Panc1 (cell line): ENCODE measurements at regions not wholly inside any gene's neighbourhood (a gene's known extent, or its start where the extent isn't known, plus 50 kb on each side); places are given as distances from the start of the nearest gene placed in this dataset.

Experiments
- ATAC-seq: fragments of 200-7000 bp; cut with Tn5 transposase; 2 replicates; pipeline ENCODE4 v1.9.1; 2020; ENCODE audit warnings: mild to moderate bottlenecking, moderate library complexity
- BruUV-seq: library from RNA; stranded (reverse); fragments of 400-500 nt; replicated peaks from 2 replicates; lab custom pipeline; 2021; lab: Mats Ljungman, UMichigan
- CTCF ChIA-PET: fragments of 300-600 bp; sonication (Branson Sonifier 250); formaldehyde crosslinking; loops from one replicate; lab custom pipeline; 2022; ENCODE audit warnings: antibody characterized with exemption; lab: Charles Lee
- POLR2A ChIA-PET: fragments of 300-600 bp; sonication (Branson Sonifier 250); formaldehyde crosslinking; loops from one replicate; lab custom pipeline; 2022; ENCODE audit warnings: antibody characterized with exemption; lab: Charles Lee
- DNase-seq: peaks from one replicate; pipeline ENCODE4 v3.0.0-alpha.2; 2010; ENCODE audit warnings: low read depth, low spot score
- H3K27ac ChIP-seq: 2 replicates; pipeline ENCODE4 v1.5.1; 2011; ENCODE audit warnings: mild to moderate bottlenecking, low read length, inconsistent platforms
- H3K27me3 ChIP-seq: fragments of 200-500 bp; sonication (Bioruptor generic); 2 replicates; pipeline ENCODE4 v1.6.0; 2014; ENCODE audit warnings: low read length, inconsistent platforms; ENCODE audit not compliant: control insufficient read depth, insufficient read depth
- H3K36me3 ChIP-seq: fragments of 200-500 bp; sonication (Bioruptor generic); 2 replicates; pipeline ENCODE4 v1.5.1; 2014; ENCODE audit warnings: inconsistent platforms, mild to moderate bottlenecking, low read length, moderate library complexity; ENCODE audit not compliant: control insufficient read depth, insufficient read depth
- H3K4me1 ChIP-seq: 2 replicates; pipeline ENCODE4 v1.5.1; 2011; ENCODE audit warnings: inconsistent platforms, mild to moderate bottlenecking, low read length, moderate library complexity; ENCODE audit not compliant: control insufficient read depth, insufficient read depth
- H3K4me3 ChIP-seq, 2 experiments: 2 replicates each; pipeline ENCODE4 v1.5.1; 2011 to 2012; ENCODE audit warnings: low read depth in 2 of 2, low read length in 2 of 2, mild to moderate bottlenecking in 2 of 2, inconsistent platforms in 1 of 2, moderate library complexity in 1 of 2
- H3K9me3 ChIP-seq: fragments of 200-500 bp; sonication (Bioruptor generic); 2 replicates; pipeline ENCODE4 v1.5.1; 2014; ENCODE audit warnings: low read depth, mild to moderate bottlenecking, inconsistent platforms, low read length, moderate library complexity; ENCODE audit not compliant: control insufficient read depth, insufficient read depth
- POLR2AphosphoS5 ChIP-seq: IDR thresholded peaks from 2 replicates; pipeline ENCODE4 v1.6.1; 2012; ENCODE audit warnings: mild to moderate bottlenecking, low read depth, low read length, moderate library complexity
- SIN3A ChIP-seq: IDR thresholded peaks from 2 replicates; pipeline ENCODE4 v1.6.1; 2012; ENCODE audit warnings: low read depth, mild to moderate bottlenecking, low read length, moderate library complexity, borderline replicate concordance; ENCODE audit not compliant: insufficient read depth
- TCF7L2 ChIP-seq: IDR thresholded peaks from 2 replicates; pipeline ENCODE4 v1.6.1; 2011; ENCODE audit warnings: mild to moderate bottlenecking, low read depth, low read length, inconsistent platforms
- in situ Hi-C: cut with HindIII; loops from 2 replicates; pipeline ENCODE4 v1.10.0; 2016; ENCODE audit warnings: low sequenced_read_pairs, low pct_unique_long_range_greater_than_20kb
- intact Hi-C: fragments of 100-400 bp; cut with micrococcal nuclease; formaldehyde crosslinking; loops from one replicate; pipeline ENCODE4 v1.10.0; 2022; ENCODE audit not compliant: unreplicated experiment
- TF ChIP-seq, protein P1 (sequence below): fragments of 450-650 bp; IDR thresholded peaks from 2 replicates; pipeline ENCODE4 v1.5.1; 2017; ENCODE audit warnings: mild to moderate bottlenecking
- TF ChIP-seq, protein P2 (sequence below), 2 experiments: IDR thresholded peaks; 2 replicates each; pipeline ENCODE4 v1.6.1; 2011 to 2012; ENCODE audit warnings: low read depth in 2 of 2, control low read depth in 1 of 2, low read length in 1 of 2, mild to moderate bottlenecking in 1 of 2, moderate library complexity in 1 of 2; ENCODE audit not compliant: insufficient read depth in 1 of 2

DNA sequence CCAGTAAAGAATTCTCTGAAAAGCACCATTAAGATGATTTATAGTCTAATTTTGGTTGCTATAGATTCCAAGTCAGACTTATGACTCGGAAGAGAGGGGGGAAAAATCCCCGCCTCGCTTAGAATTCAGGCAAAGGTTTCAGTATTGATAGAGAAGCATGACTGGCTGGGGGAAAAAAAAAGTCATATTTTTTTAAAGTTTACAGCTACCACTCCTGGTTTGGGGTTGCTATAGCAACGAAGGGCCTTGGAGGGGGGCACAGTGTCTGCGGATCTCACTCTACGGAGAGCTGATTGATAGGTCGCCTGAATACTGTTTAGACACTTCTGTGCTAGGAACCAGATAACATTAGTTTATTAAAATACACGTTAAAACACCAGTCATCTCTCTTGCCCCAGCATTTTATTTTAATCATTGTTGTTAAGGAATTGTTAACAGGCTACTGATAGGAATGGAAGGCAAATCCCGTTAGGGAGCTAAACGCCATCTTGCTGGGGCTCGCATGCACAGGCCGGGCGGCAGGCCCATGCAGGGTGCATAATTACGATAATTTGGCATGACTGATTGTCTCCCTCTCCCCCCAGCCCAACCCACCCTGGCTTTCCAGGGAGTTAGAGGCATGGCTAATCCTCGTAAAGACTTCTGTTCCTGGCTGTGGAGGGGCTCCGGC lies 380.0 kb upstream of the XYLT1 start:
- ATAC-seq (no peak), DNase-seq (no peak)
- CTCF ChIA-PET: no interaction called here
- no peak overlapping the region for H3K27ac ChIP-seq
- peaks cover 7% of the 10 kb centered on the region for H3K27me3 ChIP-seq
- intact Hi-C loops: no loop called here
- no peaks in the 10 kb centered on the region for H3K4me1 ChIP-seq
- H3K4me3 ChIP-seq: no peak overlapping the region
- TF ChIP-seq, protein P1, sequence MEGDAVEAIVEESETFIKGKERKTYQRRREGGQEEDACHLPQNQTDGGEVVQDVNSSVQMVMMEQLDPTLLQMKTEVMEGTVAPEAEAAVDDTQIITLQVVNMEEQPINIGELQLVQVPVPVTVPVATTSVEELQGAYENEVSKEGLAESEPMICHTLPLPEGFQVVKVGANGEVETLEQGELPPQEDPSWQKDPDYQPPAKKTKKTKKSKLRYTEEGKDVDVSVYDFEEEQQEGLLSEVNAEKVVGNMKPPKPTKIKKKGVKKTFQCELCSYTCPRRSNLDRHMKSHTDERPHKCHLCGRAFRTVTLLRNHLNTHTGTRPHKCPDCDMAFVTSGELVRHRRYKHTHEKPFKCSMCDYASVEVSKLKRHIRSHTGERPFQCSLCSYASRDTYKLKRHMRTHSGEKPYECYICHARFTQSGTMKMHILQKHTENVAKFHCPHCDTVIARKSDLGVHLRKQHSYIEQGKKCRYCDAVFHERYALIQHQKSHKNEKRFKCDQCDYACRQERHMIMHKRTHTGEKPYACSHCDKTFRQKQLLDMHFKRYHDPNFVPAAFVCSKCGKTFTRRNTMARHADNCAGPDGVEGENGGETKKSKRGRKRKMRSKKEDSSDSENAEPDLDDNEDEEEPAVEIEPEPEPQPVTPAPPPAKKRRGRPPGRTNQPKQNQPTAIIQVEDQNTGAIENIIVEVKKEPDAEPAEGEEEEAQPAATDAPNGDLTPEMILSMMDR: no peak
- no peak for TF ChIP-seq TCF7L2
- TF ChIP-seq POLR2AphosphoS5: no peak
- TF ChIP-seq, protein P2, sequence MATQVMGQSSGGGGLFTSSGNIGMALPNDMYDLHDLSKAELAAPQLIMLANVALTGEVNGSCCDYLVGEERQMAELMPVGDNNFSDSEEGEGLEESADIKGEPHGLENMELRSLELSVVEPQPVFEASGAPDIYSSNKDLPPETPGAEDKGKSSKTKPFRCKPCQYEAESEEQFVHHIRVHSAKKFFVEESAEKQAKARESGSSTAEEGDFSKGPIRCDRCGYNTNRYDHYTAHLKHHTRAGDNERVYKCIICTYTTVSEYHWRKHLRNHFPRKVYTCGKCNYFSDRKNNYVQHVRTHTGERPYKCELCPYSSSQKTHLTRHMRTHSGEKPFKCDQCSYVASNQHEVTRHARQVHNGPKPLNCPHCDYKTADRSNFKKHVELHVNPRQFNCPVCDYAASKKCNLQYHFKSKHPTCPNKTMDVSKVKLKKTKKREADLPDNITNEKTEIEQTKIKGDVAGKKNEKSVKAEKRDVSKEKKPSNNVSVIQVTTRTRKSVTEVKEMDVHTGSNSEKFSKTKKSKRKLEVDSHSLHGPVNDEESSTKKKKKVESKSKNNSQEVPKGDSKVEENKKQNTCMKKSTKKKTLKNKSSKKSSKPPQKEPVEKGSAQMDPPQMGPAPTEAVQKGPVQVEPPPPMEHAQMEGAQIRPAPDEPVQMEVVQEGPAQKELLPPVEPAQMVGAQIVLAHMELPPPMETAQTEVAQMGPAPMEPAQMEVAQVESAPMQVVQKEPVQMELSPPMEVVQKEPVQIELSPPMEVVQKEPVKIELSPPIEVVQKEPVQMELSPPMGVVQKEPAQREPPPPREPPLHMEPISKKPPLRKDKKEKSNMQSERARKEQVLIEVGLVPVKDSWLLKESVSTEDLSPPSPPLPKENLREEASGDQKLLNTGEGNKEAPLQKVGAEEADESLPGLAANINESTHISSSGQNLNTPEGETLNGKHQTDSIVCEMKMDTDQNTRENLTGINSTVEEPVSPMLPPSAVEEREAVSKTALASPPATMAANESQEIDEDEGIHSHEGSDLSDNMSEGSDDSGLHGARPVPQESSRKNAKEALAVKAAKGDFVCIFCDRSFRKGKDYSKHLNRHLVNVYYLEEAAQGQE (IDR thresholded peaks at IDR 0.05; ENCODE audit: insufficient read depth in 1 of 2, low read depth in 2 of 2, low read length in 1 of 2): no peak
- TF ChIP-seq SIN3A: no peak
- in situ Hi-C loops: no loop called here
- POLR2A ChIA-PET: no interaction called here
- BruUV-seq: no TSS peak
- H3K36me3 ChIP-seq: no peaks in the 10 kb centered on the region
- H3K9me3 ChIP-seq: no peaks in the 10 kb centered on the region

DNA sequence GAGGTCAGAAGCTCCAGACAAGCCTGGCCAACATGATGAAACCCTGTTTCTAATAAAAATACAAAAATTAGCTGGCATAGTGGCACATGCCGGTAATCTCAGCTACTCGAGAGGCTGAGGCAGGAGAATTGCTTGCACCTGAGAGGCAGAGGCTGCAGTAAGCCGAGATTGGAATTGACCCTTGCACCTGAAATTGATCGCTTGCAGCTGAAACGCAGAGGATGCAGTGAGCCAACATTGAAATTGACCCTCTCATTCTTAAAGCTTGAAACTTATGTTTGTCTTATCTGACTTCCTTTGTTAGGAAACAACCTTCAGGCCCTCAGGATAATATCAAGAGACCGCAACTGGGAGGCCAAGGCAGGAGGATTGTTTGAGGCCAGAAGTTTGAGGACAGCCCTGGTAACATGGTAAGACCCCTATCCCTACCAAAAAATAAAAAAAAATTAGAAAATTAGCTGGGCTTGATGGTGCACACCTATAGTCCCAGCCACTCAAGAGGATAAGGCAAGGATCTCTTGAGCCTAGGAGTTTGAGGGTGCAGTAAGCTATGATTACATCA lies 376.6 kb upstream of the XYLT1 start:
- Histone ChIP-seq H3K4me3 (no peak overlapping the region), H3K36me3 (no peaks in the 10 kb centered on the region), H3K9me3 (no peaks in the 10 kb centered on the region), H3K4me1 (no peaks in the 10 kb centered on the region), H3K27me3 (peaks cover 5% of the 10 kb centered on the region), H3K27ac (no peak overlapping the region)
- ChIA-PET CTCF (no interaction called here), POLR2A (no interaction called here)
- intact Hi-C loops: no loop called here
- TF ChIP-seq POLR2AphosphoS5 (no peak), TCF7L2 (no peak), SIN3A (no peak)
- TF ChIP-seq, protein P1: no peak
- TF ChIP-seq, protein P2 (IDR thresholded peaks at IDR 0.05; ENCODE audit: insufficient read depth in 1 of 2, low read depth in 2 of 2, low read length in 1 of 2): no peak
- no TSS peak for BruUV-seq
- no peak for ATAC-seq
- DNase-seq: no peak
- in situ Hi-C loops: no loop called here
